ENCODE measurements at regions not wholly inside any gene's neighbourhood (a gene's known extent, or its start where the extent isn't known, plus 50 kb on each side); places are given as distances from the start of the nearest gene placed in this dataset.
"Not testable (repeated sequence)": the region's sequence is repeated elsewhere in the genome, so short reads cannot be mapped to it uniquely, and the experiment has no call there.

GRCh38 chr21:16455978-16456377 is 726.2 kb downstream of the USP25 start:
- peaks cover 0 to 27% of the 10 kb centered on the region in 2 donors for H3K4me1 ChIP-seq
- no peaks in the 10 kb centered on the region for H3K9me3 ChIP-seq
- TF ChIP-seq, protein P1, sequence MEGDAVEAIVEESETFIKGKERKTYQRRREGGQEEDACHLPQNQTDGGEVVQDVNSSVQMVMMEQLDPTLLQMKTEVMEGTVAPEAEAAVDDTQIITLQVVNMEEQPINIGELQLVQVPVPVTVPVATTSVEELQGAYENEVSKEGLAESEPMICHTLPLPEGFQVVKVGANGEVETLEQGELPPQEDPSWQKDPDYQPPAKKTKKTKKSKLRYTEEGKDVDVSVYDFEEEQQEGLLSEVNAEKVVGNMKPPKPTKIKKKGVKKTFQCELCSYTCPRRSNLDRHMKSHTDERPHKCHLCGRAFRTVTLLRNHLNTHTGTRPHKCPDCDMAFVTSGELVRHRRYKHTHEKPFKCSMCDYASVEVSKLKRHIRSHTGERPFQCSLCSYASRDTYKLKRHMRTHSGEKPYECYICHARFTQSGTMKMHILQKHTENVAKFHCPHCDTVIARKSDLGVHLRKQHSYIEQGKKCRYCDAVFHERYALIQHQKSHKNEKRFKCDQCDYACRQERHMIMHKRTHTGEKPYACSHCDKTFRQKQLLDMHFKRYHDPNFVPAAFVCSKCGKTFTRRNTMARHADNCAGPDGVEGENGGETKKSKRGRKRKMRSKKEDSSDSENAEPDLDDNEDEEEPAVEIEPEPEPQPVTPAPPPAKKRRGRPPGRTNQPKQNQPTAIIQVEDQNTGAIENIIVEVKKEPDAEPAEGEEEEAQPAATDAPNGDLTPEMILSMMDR (IDR thresholded peaks at IDR 0.05): no peak
- H3K36me3 ChIP-seq: no peaks in the 10 kb centered on the region
- H3K4me3 ChIP-seq: no peak overlapping the region
- peak overlapping the region in 1 of 2 donors; percentile 22 for H3K27ac ChIP-seq
- DNase-seq (ENCODE audit: low spot score): no peak
- H3K27me3 ChIP-seq: no peaks in the 10 kb centered on the region

DNA sequence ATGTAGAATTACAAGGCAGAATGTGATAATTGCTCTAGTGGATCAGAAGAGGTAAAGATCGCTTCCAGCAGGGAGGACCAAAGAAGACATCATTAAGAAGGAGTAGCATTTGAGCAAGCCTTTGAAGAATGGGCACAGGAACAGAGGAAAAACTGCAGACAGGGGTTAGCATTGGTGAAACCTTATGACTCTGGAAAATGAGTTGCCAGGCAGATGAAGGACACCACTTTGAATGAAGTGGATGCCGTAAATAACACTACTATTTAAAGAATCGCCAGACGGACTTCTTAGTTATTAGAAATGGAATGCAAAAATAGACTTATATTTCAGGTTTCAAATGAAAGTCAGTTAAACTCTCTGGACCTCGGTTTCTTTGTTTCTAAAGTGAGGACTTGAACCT is 727.7 kb downstream of the USP25 start:
- Histone ChIP-seq H3K4me1 (peaks cover 0 to 24% of the 10 kb centered on the region in 2 donors), H3K4me3 (peak overlapping the region in 1 of 2 donors; percentile 14), H3K9me3 (no peaks in the 10 kb centered on the region), H3K36me3 (no peaks in the 10 kb centered on the region), H3K27ac (peak overlapping the region in 1 of 2 donors; percentile 70), H3K27me3 (no peaks in the 10 kb centered on the region)
- DNase-seq (ENCODE audit: low spot score): no peak
- TF ChIP-seq, protein P1 (IDR thresholded peaks at IDR 0.05): no peak

DNA sequence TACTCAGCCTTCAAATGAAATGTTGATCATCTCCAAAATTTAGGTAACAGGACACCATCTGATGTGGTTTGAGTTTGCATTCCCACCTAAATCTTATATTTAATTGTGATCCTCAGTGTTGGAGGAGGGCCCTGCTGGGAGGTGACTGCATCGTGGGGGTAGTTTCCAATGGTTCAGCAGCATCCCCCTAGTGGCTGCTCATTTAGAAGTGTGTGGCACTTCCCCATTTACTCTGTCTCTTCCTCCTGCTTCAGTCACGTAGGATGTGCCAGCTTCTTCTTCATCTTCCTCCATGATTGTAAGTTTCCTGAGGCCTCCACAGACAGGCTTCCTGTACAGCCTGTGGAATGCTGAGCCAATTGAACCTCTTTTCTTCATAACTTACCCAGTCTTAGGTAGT is 731.2 kb downstream of the USP25 start:
- no peak for DNase-seq (ENCODE audit: low spot score)
- TF ChIP-seq, protein P1 (IDR thresholded peaks at IDR 0.05): no peak
- no peak overlapping the region for H3K4me3 ChIP-seq
- no peaks in the 10 kb centered on the region for H3K36me3 ChIP-seq
- H3K27me3 ChIP-seq: no peaks in the 10 kb centered on the region
- peaks cover 0 to 6% of the 10 kb centered on the region in 2 donors for H3K4me1 ChIP-seq
- H3K9me3 ChIP-seq: no peaks in the 10 kb centered on the region
- H3K27ac ChIP-seq: no peak overlapping the region

DNA sequence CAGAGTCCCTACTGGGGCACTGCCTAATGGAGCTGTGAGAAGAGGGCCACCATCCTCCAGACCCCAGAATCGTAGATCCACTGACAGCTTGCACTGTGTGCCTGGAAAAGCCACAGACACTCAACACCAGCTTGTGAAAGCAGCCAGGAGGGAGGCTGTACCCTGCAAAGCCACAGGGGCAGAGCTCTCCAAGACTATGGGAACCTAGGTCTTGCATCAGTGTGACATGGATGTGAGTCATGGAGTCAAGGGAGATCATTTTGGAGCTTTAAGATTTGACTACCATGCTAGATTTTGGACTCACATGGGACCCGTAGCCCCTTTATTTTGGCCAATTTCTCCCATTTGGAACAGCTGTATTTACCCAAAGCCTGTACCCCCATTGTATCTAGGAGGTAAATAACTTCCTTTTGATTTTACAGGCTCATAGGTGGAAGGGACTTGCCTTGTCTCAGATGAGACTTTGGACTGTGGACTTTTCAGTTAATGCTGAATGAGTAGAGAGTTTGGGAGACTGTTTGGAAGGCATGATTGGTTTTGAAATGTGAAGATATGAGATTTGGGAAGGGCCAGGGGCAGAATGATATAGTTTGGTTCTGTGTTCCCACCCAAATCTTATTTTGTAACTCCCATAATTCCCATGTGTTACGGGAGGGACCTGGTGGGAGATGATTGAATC is 734.6 kb downstream of the USP25 start:
- H3K27me3 ChIP-seq; H3K36me3 ChIP-seq; H3K4me3 ChIP-seq; H3K27ac ChIP-seq; H3K9me3 ChIP-seq; H3K4me1 ChIP-seq; DNase-seq (ENCODE audit: low spot score): not testable (repeated sequence)

GRCh38 chr21:16468184-16468583 is 738.4 kb downstream of the USP25 start:
- Histone ChIP-seq H3K9me3 (no peaks in the 10 kb centered on the region), H3K4me3 (no peak overlapping the region), H3K36me3 (no peaks in the 10 kb centered on the region), H3K27ac (no peak overlapping the region), H3K27me3 (no peaks in the 10 kb centered on the region), H3K4me1 (peaks cover 0 to 17% of the 10 kb centered on the region in 2 donors)
- no peak for DNase-seq (ENCODE audit: low spot score)
- TF ChIP-seq, protein P1 (IDR thresholded peaks at IDR 0.05): no peak

- no peak for DNase-seq (ENCODE audit: low spot score)
- peak overlapping the region; percentile 32 to 78 for H3K27ac ChIP-seq
- no peaks in the 10 kb centered on the region for H3K27me3 ChIP-seq
- H3K4me3 ChIP-seq: no peak overlapping the region
- TF ChIP-seq, protein P1 (IDR thresholded peaks at IDR 0.05): no peak
- H3K4me1 ChIP-seq: peaks cover 0 to 46% of the 10 kb centered on the region in 2 donors
- no peaks in the 10 kb centered on the region for H3K36me3 ChIP-seq
- H3K9me3 ChIP-seq: peaks cover 0 to 8% of the 10 kb centered on the region in 2 donors
Measured at GRCh38 chr21:16473988-16474387, 744.2 kb downstream of the USP25 start.
